Stimulated activated CD8-positive, alpha-beta memory T cell treated with anti-CD3 and anti-CD28 coated beads, Interleukin-7, amount 100 ng/mL, for 1 hour (primary cell): ENCODE measurements at regions not wholly inside any gene's neighbourhood (a gene's known extent, or its start where the extent isn't known, plus 50 kb on each side); places are given as distances from the start of the nearest gene placed in this dataset.

ENCODE experiments used
- DNase-seq, 2 donors: peaks; one replicate each; pipeline ENCODE4 v3.0.0-alpha.2; 2020; ENCODE audit warnings: low read depth in 2 of 2

GRCh38 chr15:96736384-96736783 is 405.9 kb downstream of the NR2F2 start:
- no peak for DNase-seq

GRCh38 chr15:96737408-96737807 is 406.9 kb downstream of the NR2F2 start:
- DNase-seq, result no peak

- DNase-seq, result no peak
Measured at GRCh38 chr15:96746665-96747064, 416.2 kb downstream of the NR2F2 start.

- DNase-seq, result no peak
Measured at GRCh38 chr15:96747291-96747690, 416.8 kb downstream of the NR2F2 start.

- DNase-seq, result no peak
Measured at GRCh38 chr15:96750361-96750760, 419.9 kb downstream of the NR2F2 start.

- no peak for DNase-seq
Measured at GRCh38 chr15:96756146-96756545, 425.6 kb downstream of the NR2F2 start.

- no peak for DNase-seq
Measured at GRCh38 chr15:96756656-96757055, 426.2 kb downstream of the NR2F2 start.

- DNase-seq, result no peak
Measured at GRCh38 chr15:96762566-96762965, 432.1 kb downstream of the NR2F2 start.

GRCh38 chr15:96764501-96764900 is 434.0 kb downstream of the NR2F2 start:
- DNase-seq, result no peak

- no peak for DNase-seq
Measured at GRCh38 chr15:96764946-96765345, 434.4 kb downstream of the NR2F2 start.

- no peak for DNase-seq
Measured at GRCh38 chr15:96766366-96766765, 435.9 kb downstream of the NR2F2 start.

- DNase-seq, result no peak
Measured at GRCh38 chr15:96767703-96768434, 437.4 kb downstream of the NR2F2 start.

GRCh38 chr15:96768435-96768789 is 437.9 kb downstream of the NR2F2 start:
- no peak for DNase-seq

GRCh38 chr15:96771035-96771434 is 440.5 kb downstream of the NR2F2 start:
- no peak for DNase-seq

GRCh38 chr15:96774216-96774615 is 443.7 kb downstream of the NR2F2 start:
- DNase-seq, result no peak

- DNase-seq, result no peak
Measured at GRCh38 chr15:96783746-96784145, 453.2 kb downstream of the NR2F2 start.

- DNase-seq, result no peak
Measured at GRCh38 chr15:96790004-96790403, 459.5 kb downstream of the NR2F2 start.

GRCh38 chr15:96792216-96792615 is 461.7 kb downstream of the NR2F2 start:
- no peak for DNase-seq

- no peak for DNase-seq
Measured at GRCh38 chr15:96796841-96797240, 466.3 kb downstream of the NR2F2 start.

GRCh38 chr15:96801576-96802150 is 471.2 kb downstream of the NR2F2 start:
- no peak for DNase-seq

GRCh38 chr15:96802611-96803255 is 472.2 kb downstream of the NR2F2 start:
- DNase-seq, result no peak

- no peak for DNase-seq
Measured at GRCh38 chr15:96804754-96805153, 474.3 kb downstream of the NR2F2 start.

- DNase-seq, result no peak
Measured at GRCh38 chr15:96807361-96807760, 476.9 kb downstream of the NR2F2 start.
